ENCODE measurements at regions not wholly inside any gene's neighbourhood (a gene's known extent, or its start where the extent isn't known, plus 50 kb on each side); places are given as distances from the start of the nearest gene placed in this dataset.
A peak's percentile ranks its signal among the peaks of the same experiment; 100 is the strongest.
"Not testable (repeated sequence)": the region's sequence is repeated elsewhere in the genome, so short reads cannot be mapped to it uniquely, and the experiment has no call there.

DNA sequence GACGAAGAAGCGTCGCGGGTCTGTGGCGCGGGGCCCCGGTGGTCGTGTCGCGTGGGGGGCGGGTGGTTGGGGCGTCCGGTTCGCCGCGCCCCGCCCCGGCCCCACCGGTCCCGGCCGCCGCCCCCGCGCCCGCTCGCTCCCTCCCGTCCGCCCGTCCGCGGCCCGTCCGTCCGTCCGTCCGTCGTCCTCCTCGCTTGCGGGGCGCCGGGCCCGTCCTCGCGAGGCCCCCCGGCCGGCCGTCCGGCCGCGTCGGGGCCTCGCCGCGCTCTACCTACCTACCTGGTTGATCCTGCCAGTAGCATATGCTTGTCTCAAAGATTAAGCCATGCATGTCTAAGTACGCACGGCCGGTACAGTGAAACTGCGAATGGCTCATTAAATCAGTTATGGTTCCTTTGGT lies 1533.5 kb upstream of the TPTE start:
- DNase-seq = not testable (repeated sequence)

DNA sequence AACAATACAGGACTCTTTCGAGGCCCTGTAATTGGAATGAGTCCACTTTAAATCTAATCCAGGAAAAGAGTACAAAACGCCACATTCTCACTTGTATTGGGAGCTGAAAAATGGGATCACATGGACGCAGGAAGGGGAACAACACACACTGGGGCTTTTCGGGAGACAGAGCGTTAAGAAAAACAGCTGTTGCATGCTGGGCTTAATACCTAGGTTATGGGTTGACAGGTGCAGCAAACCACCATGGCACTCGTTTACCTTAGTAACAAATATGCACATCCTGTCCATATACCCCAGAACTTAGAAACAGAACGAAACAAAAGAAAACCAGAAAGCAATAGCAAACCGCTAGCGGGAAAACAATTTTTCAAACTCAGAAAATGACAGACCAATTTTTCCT lies 1532.7 kb upstream of the TPTE start:
- peak; percentile 55 for DNase-seq

DNA sequence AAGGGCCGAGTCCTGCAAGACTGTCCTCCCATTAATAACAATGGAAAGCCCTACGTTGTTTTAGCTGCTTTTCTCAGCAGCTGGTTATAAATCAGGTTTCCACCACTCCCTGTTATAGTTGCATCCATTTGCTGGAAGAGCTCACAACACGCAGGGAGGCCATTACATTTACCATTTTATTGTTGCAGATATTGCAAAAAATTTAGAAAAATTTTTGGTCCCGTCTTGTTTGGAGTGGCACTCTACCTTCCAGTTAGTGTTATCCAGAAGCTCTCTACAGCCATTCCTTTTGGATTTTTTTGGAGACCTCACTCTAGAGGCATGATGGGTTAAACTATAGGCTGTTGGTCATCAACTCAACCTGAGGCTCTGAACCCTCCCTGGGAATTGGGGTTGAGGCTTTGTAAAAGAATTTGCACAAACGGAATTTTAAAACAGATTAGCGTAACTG lies 1532.1 kb upstream of the TPTE start:
- peak; percentile 79 for DNase-seq

DNA sequence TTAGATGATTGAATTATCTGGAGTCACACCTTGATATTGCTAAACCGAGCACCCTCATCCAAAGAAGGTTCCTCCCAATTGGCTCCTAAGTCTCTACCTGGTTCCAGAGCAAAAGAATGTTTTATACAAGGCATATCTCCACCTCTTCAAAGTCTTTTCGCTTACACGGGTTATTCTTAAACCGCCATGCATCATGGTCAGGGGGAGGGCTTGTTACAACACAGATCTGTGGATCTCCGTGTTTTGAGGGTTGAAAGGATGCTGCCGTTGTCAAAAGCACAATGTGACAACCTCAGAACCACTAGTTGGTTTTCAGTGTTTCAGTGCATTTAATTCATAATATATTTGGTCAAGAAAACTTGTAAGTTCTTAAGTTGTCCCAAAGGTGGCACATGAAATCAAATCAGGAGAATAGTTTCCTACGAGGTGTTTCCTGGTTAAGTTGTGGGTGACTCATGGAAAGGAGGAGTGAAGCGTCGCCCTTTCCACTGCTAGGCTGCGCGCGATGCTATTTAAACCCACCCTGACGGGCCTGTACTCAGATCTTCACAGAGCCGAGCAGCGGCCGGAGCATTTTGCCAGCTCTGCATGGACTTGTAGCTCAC lies 1531.6 kb upstream of the TPTE start:
- DNase-seq = peak; percentile 77

DNA sequence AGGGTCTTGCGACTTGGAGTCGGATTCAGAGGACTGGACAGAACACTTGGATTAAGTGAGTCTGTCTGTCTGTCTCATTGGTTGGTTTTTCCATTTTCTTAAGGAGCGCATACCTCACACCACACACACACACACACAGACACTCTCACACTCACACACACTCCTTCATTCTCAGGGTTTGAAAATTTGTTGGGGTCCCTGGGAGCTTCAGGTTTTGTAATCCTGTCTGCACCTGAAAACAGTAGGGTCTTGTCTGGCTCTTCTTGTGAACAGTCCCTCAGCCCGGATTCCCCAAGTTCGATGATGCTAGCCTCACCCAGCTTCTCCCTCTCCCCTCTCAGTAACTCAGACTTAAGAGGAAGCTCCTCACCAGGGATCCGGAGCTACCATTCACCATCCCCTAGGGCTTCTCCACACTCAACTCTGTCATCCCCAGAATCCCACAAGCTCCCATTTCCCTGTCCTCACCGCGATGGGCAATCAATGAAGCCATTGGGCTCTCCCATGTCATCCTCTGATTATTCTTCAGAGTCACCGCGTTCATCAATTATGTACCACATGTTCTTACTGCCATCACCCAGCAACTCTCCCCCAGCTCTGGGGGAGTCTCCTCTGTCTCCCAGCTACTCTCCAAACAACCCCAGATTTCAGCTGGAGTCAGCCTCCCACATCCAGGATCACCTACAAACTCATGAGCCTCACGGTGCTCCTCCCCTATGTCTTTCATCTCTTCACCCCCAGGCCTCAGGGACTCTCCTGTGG lies 1530.9 kb upstream of the TPTE start:
- DNase-seq = peak; percentile 85

DNA sequence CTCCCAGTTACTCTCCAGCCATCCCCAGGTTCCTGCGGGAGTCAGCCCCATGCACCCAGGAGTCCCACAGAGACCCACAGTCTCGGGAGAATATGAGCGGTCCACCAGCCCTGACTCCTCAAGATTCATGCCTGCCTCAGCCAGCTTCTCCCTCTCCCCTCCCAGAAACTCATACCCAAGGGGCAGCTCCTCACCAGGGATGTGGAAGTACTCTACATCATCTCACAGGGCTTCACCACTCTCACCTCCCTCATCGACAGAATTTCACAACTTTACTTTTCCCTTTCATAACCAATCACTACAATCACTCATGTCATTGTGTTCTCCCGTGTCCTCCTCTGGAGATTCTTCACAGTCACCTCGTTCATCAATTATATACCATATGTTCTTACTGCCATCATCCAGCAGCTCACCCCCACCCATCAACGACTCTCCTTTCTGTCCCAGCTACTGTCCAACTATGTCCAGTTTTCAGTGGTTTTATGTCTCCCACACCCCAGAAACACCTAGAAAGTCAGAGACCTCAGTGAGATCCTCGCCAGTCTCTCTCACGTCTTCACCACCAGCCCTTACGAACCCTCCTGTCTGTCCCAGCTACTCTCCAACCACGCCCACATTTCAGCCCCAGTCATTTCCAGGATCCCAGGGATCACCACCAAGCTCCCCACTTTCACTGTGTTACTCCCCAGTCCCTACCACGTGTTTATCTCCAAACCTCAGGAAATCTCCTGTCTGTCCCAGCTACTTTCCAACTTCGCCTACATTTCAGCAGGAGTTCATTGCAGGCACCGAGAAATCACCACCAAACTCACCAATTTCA lies 1530.1 kb upstream of the TPTE start:
- DNase-seq = peak; percentile 80

DNA sequence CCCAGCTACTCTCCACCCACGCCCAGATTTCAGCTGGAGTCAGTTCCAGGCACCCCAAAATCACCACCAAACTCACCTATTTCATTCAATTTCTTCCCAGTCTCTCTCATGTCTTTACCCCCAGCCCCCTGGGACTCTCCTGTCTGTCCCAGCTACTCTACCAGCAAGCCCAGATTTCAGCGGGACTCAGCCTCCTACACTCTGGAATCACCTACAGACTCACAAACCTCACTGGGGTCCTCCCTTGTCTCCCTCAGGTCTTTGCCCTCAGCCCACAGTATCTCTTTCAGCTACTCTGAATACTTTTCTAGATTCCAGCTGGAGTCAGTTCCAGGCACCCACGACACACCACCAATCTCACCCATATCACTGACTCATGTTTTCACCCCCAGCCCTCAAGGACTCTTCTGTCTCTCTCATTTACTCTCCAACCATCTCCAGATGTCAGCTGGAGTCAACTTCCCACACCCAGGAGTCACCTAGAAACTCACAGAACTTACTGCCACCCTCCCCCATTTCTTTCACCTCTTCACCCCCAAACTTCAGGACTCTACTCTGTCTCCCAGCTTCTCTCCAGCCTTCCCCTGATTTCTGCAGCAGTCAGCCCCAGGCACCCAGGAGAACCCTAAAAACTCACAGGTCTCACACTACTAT lies 1529.3 kb upstream of the TPTE start:
- DNase-seq = no peak

DNA sequence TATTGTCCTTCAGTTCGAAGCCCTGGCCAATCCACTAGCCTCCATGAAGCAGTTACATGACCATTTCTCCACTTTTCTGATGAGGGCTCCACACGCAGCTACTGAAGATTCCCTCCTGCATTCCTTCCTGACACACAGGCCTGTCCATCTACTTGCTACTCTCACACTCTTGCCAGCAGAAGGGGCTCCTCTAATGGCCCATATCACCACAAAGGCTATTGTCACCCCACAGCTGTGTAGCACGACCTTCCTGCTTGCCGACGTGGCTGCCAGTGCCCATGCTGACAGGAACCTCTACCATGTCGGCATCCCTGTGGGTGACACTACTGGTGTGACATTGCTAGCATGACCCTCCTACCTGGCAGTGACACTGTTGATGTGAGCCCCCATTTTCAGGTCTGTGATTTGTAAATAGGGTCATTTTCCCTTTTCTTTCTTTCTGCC lies 1528.6 kb upstream of the TPTE start:
- DNase-seq = no peak

DNA sequence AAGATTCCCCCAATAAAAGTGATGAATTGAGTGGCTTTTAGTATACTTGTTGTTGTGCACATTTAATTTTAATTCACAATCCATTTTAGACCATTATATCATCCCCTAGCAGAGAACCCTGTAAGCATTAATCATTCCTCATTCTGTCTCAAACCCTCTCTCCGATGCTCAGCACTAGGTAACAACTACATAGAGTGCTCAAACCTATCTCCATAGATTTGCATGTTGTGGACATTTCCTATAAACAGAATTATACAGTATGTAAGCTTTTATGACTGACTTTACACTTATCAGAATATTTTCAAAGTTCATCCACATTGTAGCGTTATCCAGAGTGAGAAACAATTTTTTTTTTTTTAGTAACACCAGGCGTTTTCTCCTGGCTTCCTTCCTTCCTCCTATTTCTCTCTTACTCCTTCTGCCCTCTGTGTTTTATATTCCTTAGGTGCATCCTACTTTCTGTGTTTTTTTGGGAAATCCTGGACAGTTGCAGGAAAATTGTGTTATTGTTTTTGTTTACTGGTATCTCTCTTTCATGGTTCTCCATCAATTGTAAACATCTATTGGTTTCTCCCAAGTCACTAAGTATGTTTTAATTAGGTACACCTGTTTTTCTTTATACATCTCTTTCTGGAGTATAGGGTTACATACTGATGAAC lies 1528.0 kb upstream of the TPTE start:
- DNase-seq = no peak

DNA sequence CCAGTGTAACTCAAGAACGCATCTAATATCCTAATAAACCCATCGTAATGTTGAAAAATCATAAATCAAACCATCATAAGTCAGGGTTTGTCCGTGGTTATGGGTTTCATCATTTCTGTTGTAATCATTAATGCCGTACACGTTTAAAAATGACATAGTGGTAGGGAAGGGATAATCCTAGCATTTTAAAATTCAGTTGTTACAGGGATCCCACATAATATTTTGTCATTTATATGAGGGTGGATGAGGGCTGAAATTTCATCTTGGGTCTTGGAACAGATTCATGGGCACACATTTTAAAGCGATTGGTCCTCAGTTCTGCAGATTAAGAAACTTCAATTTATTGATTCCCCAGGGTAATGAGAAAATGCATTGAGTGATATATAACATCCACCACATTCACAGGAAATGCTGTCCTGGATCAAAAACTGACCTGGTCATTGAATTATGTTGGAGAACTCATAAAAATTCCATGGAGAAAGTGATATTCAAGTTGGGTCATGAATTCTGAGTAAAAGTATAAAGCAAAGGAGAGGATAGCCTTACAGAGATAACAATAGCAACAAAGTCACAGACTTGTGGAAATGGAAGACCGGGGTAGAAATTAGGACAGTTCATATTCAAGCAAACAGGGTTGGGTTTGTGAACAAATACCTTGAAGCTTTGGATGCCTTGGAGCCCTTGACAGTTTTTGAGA lies 1527.3 kb upstream of the TPTE start:
- no peak for DNase-seq

DNA sequence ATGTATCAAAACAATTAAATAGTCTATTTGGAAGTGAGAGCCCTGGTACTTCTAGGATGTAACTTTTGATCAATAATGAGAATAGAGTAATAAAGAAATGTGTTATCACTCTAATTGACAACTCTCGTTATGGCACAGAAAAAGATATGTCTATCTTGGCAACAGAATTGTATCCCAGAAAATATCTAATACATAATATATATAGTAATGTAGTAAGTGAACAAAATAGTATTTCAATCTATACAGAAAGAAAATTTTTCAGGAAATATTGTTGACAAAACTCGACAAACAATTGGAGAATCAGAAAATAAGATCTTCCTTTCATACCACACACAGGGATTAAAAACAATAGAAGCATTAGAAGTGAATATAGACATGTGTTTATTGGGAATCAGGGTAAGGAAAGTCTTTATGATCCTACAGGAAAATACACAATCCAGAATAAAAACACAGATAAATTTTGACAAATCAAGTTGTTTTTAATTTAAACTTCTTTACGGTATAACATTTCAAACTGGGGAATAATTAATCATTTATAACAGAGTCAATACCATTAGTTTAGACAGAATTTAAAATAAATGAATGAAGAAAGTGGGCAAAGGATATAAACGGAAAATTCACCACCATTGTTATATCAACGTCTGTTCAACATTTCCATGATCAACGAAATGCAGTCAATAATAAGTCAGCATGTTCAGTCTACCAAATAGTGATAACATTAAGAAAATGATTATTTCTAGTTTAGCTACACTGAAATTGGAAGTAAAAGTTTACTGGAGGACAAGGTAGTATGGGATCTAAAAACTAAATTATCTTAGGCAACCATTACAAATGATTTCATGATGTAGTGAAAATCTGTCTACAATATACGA lies 1526.5 kb upstream of the TPTE start:
- no peak for DNase-seq

DNA sequence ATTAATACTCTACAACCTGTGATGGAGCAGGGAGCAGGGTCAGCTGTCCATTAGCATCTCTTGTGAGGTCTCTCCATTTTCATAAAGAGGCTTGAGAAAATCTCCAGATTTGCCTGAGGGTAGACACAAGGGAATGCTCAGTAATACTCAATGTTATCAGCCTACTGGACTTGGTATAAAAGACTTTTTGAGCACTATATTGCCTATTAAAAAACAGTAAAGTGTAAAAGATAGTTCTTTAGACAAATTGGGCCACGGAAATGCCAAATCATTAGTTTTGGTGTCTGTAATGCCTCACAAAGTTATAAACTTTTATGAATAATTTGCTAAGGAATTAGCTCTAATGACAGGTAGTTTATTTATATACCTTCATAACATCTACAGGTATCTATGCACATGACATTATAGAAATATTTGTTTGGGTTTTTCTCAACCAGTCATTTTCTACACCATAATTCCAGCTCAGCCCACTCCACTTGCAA lies 1524.9 kb upstream of the TPTE start:
- DNase-seq = not testable (repeated sequence)

DNA sequence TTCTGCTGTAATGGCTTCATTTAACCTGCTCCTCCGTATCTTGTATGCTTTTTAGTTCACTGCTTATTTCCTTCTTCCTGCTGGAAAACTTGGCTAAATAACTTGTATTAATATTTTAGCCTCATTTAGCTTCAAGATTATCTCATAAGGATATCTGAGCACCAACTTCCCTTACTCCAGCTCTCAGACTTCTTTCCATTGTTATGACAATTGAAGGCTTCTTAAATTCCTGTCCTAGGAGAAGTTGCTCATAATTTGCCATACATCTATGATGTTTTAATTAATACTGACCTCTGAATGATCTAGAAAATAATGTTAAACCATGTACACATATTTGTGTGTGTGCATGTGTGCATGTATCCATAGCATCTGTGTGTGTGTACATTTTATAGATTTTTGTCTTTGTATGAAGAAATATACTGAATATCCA lies 1524.4 kb upstream of the TPTE start:
- DNase-seq = no peak

DNA sequence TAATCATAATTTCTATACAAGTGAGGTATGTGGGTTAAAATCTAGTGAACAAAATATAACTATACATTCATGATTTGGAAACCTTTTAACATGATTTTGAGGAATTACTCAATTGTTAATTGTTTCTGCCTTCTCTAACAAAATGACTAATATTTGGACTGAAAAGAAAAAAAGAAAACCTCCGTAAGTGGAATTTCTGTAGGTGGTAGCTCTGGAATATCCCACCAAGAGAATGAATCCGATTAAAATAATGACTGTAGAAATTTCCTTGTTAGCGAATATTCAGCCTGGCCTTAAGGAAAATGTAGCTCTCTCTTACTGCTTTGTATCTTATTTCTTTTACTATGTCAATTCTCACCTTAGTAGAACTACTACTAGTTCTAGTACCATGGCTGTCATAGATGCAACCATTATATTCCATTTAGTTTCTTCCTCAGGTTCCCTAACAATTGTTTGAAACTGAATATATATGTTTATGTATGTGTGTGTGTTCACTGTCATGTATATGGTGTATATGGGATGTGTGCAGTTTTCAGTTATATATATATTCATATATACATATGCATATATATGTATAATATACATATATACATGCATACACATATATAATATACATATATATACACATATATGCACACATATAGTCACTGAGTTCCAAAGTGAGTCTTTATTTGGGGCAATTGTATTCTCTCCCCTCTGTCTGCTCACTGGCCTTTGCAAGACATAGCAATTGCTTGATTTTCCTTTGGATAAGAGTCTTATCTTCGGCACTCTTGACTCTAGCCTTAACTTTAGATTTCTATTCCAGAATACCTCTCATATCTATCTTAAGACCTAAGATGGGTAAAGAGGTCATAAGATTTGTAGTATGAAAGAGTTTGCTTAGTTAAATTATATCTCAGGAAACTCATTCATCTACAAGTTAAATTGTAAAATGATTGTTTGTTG lies 1523.7 kb upstream of the TPTE start:
- not testable (repeated sequence) for DNase-seq

DNA sequence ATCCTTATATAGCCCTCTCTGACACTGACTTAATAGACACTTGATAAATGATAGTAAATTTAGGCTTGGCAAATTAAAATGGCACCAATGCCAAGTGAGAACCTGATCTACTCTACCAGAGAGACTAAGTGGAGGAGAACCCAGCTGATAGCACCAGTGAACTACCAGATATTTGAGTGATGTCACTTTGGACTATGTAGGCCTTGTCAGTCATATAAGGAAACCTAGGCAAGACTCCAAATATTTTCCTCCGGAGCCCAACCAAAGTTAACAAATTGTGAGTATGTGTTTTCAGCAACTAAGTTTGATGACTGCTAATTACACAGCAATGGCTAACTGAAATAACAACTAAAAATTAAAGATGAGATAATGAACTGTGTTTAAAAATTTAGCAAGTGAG lies 1522.9 kb upstream of the TPTE start:
- not testable (repeated sequence) for DNase-seq

DNA sequence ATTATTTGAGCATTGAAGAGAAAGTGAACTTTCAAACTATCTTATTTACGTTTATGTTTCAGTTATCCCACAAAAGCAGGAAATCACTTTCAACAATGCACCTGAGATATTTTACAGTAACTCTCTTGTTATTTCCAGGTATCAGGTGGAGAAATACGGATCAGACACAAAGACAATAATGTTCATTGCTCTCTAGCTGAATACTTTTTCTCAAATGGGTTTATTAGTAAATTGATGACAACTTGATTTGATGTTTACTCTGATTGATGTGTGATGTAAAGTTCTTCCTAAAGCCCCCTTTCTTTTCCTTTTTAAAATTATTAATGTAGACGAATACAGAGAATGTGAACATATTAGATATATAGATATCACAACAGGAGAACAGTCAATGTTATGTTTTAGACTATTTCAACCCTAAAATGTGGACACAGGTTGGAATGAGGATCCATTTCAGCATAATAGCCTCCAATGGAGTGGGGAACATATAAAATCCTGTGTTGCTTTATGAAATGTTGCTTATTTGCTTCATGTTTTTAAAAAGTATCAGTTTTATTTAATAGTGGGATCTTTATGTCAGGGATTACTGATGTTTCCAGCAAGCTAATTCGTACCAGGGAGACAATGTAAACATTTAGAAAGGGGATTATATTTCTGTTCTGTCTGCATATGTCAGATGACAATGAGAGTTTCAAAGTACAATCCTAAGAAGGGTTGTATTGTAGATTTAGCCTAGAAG lies 1522.3 kb upstream of the TPTE start:
- no peak for DNase-seq

DNA sequence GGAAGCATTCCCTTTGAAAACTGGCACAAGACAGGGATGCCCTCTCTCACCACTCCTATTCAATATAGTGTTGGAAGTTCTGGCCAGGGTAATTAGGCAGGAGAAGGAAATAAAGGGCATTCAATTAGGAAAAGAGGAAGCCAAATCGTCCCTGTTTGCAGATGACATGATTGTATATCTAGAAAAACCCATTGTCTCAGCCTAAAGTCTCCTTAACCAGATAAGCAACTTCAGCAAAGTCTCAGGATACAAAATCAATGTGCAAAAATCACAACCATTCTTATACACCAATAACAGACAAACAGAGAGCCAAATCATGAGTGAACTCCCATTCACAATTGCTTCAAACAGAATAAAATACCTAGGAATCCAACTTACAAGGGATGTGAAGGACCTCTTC lies 1521.3 kb upstream of the TPTE start:
- not testable (repeated sequence) for DNase-seq

DNA sequence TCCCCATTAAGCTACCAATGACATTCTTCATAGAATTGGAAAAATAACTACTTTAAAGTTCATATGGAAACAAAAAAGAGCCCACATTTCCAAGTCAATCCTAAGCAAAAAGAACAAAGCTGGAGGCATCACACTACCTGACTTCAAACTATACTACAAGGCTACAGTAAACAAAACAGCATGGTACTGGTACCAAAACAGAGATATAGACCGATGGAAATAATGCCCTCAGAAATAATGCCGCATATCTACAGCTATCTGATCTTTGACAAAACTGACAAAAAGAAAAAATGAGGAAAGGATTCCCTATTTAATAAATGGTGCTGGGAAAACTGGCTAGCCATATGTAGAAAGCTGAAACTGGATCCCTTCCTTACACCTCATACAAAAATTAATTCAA lies 1520.7 kb upstream of the TPTE start:
- DNase-seq = not testable (repeated sequence)

All from NCI-H1048 (cell line).